GM18861 (cell line): ENCODE measurements at regions not wholly inside any gene's neighbourhood (a gene's known extent, or its start where the extent isn't known, plus 50 kb on each side); places are given as distances from the start of the nearest gene placed in this dataset.

ENCODE experiments used
- ATAC-seq: cut with Tn5 transposase; IDR thresholded peaks from one replicate; pipeline ENCODE4 v1.9.1; 2021; ENCODE audit not compliant: unreplicated experiment

DNA sequence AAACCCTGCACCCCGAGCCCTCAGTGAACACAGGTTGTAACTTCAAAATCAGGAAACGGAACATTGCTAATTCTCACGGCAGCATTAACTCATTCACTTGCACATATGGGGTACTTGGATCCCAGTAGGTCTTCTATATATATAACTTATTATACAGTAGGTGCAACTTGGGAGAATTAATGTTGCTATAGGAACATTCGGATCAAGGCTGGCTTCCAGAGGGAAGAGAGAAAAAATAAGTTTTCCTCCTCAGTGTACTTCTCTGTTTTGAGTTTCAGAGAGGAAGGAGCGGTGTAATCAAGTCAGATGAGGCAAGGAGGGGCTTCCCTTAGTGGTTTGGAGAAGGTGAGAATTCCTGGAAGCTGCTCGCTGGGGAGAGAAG lies 90.9 kb upstream of the ZNF507 start:
- ATAC-seq = no peak

DNA sequence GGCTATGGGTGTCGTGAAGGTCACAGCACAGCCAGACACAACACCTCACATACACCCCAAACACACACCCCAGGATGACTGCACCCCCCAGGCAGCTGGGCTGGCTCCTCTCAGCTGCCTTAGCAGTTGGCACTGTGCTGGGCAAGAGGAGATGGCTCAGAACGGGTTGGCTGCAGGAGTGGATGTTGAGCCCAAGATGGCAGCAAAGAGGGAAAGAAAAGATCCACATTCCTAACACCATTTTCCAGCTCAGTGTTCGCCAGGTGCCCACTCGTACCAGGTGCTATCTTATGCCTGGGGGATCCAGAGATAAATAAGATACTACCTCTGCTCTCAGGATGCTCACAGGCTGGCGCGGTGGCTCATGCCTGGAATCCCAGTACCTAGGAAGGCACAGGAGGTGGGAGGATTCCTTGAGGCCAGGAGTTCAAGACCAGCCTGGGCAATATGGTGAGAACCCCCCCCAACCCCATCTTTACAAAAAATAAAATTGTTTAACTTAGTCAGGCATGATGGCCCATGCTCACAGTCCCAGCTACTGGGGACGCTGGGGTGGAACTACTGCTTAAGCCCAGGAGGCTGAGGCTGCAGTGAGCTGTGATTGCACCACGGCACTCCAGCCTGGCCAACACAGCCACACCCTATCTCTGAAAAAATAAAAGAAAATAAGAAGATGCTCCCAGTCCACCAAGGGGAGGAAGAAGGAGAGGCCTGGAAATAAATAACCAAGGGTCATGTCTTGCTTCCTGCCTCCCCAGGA lies 89.7 kb upstream of the ZNF507 start:
- ATAC-seq = no peak

DNA sequence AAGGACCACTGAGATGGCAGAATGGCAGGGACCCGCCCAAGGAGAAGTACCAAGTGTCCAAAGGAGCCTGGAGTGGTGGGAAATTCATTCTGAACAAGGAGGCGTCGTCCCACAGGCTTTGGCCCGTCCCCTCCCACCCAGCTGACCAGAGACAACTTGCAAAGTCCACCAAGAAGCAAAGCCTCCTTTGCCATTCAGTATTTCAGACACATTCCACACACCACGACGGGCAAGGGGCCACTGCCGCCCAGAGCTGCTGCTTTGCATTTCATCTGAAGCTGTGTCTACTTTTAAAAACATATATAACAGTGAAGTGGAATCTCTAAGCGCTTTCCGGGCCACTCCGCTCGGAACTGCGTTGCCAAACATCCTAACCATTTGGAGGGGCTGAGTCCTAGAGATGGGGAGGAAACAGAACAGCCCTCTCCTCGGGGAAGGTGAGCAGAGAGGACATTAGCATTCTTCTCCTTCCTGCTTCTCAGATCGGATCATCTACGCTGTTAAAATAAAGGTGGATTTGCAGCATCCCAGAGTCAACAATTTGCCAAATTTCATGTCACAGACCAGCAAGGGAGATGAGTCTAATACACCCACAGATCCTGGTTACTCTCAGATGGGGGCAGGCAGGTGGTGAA lies 89.0 kb upstream of the ZNF507 start:
- no peak for ATAC-seq

DNA sequence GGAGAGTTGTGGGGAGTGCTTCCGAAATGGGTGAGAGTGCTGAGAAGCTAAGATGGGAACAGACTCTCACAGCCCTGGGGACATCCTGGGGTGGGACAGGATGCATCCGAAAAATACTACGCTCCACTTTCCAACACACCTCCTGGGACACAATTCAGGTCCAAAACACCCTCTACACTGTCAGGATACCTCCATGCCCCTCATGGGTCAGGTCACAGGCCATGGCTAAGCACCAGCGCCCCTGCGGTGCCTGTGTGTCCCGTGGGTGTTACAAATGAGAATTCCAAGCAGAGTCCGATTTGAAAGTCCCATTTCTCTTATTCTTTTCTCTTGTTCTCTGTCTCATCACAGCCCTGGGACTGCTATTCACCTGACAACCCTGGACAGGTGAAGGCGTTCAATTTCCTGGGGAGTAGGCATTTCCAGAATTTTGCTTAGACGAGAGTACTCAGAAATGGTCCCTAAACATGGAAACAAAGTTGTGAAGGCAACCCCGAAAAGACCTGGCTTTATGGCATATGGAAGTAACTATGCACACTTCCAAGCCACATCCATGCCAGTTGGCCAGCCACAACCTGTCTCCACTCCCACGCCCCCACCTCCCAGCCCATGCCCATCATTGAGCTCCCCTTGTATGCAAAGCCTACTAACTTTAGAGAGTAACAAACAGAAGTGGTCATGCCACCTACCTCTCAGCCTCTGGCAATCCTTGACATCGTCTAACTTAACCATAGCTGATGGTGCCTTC lies 87.9 kb upstream of the ZNF507 start:
- no peak for ATAC-seq

DNA sequence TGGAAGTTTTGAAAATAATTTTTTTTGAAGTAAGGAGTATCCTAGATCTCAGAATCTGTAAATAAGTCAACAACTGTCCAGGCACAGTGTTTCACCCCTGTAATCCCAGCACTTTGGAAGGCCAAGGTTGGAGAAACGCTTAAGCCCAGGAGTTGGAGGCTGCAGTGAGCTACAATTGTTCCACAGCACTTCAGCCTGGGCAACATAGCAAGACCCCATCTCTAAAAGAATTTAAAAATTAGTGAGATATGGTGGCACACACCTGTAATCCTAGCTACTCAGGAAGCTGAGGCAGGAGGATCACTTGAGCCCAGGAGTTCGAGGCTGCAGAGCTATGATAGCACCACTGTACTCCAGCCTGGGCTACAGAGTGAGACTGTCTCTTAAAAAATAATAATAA lies 87.2 kb upstream of the ZNF507 start:
- no peak for ATAC-seq

DNA sequence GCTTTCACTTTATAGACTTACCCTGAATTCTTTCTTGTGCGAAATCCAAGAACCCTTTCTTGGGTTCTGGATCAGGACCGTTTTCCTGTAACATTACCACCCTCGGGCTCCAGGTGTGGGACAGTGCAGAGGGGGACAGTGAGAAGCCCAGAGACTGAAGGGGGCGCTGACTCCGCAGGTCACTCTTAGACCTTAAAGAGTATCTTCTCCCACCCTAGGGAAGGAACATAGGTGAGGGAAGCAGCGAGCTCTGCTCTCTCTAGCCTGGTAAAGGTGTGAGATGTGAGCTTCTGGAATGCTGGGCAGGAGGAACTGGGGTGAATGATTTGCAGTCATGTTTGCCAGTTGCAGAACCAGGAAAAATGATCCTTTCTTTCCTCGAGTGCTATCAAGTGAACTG lies 80.8 kb upstream of the ZNF507 start:
- no peak for ATAC-seq

DNA sequence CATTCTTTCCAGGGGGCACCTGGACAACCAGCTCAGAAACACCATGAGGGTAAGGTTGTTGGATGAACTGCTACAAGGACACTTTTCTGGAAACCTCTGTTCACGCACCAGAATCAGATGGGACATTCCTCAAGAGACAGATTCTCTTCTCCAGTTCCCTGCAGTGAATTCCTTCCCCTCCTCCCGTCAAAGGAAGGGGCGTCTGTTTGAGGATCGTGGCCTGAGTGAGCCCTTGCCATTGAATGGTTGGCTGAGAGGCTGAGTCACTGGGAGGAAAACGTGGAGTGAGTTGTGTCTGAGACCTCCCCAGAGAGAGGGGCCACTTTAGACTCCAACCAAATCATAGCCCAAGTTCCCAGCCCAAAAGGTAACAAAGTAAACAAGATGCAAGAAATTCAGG lies 79.4 kb upstream of the ZNF507 start:
- ATAC-seq = no peak

DNA sequence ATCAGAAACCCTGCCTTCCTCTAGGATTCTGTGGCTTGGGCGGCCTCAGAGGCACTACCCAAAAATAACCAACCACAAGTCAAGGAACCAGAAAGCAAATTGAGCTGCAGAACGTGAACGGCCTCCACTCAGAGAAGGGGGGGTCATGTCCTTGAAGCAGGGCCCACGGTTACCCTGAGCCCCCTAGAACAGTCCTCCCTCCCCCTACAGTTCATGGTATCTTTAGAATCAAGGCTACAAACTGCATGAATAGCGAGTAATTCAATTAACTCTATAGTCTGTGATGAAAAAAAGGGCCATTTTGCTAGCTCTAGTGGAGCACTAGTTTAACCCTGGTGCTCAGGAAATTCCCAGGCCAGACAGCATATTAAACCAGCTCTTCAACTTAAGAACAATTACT lies 79.0 kb upstream of the ZNF507 start:
- no peak for ATAC-seq

DNA sequence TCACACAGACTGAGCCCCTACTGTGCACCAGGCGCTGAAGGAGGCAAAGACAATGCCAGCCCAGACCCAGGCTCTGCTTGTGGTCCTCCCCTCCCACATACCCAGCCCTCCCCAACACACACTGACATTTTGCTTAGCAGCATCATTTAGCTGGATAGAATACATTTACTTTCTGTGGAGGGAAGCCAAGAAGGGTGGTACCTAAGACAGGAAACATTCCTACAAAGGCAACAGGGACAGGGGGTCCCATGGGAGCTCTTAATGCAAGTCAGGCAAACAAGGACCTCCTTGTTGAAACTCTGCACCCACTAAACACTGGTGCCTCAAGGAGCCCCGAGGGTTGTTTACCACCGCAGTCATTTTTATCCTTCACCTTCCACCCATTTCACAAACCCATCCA lies 77.0 kb upstream of the ZNF507 start:
- ATAC-seq = no peak

DNA sequence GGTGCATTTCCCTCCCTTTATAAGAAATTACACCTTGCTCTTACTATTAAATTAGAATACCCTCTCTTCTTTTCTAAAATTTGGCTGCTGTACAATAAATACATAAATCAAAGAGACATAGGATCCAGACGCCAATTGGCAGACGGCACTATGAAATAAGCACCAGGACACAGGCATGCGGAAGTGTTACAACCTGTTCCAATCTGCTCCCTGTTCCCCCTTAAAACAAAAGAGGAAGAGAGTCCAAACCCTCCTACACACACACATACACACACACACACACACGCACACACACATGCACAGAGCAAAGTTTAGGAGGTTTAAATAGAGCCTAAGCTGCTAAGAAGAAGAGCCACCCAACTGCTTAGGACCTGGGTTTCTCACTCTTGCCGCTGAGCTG lies 75.6 kb upstream of the ZNF507 start:
- ATAC-seq = no peak

DNA sequence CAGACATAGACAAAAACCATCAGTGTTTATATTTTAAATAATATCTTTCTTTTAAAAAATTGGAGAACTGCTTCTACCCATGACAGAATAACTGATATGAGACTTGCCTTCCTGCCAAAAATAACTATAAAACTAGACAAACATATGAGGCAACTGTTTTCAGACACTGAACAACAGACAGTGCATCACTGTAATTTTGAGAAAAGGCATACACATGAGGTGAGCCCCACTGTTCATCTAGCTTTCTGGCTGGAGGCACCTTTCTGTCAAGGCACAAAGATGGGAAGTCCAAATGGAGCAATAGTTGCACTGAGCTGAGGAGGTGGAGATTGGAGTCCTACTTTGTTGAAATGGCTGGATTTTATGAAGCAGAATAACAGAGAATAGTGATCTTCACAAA lies 71.9 kb upstream of the ZNF507 start:
- ATAC-seq = no peak

DNA sequence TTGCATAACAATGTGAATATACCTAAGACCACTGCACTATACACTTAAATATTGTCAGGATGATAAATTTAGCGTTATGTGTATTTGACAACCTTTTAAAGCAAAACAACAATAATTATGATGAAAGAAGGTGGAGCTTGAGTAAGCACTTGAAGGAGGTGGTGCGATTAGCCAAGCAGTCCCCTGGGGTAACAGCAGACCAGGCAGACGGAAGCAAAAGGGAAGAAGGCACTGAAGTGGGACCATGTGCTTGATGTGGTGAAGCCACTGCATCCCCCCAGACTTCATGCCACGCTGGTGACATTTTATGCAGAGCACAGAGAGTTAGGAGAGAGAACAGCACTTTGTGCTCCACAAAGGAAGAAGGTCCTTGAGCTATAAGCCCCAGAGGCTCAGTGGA lies 58.3 kb upstream of the ZNF507 start:
- ATAC-seq = no peak

DNA sequence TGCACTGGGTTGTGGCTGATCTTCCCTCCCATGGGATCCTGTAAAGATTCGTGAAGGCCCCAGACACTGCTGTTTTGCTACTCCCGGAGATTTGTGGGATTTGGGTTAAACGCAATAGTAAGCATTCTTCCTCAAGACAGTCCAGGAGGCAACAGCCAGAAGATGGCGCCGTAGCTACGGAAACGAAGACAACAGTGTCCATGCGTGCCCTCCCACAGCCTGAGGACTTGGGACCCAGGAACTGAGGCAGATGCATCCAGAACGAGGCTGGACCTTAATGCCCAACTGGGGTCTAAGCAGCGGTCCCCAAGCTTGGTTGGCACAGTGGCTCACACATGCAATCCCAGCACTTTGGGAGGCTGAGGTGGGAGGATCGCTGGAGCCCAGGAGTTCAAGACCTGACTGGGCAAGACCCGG lies 57.6 kb upstream of the ZNF507 start:
- ATAC-seq = no peak

DNA sequence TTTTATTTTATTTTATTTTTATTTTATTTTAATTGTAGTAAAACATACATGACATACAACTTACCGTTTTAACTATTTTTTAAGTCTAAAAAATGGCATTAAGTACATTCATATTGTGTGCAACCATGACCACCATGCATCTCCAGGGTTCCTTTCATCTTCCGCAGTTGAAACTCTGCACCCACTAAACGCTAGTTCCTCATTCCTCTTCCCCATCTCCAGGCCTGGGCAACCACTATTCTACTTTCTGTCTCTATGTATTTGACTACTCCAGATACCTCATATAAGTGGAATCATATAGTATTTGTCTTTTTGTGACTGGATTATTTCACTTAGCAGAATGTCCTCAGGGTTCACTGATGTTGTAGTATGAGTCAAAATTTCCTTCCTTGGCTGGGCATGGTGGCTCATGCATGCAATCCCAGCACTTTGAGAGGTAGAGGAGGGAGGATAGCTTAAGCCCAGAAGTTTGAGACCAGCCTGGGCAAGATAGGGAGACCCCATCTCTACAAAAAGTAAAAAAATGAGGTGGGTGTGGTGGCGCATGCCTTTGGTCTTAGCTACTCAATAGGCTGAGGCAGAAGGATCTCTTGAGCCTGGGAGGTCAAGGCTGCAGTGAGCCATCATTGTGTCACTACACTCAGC lies 55.7 kb upstream of the ZNF507 start:
- no peak for ATAC-seq

DNA sequence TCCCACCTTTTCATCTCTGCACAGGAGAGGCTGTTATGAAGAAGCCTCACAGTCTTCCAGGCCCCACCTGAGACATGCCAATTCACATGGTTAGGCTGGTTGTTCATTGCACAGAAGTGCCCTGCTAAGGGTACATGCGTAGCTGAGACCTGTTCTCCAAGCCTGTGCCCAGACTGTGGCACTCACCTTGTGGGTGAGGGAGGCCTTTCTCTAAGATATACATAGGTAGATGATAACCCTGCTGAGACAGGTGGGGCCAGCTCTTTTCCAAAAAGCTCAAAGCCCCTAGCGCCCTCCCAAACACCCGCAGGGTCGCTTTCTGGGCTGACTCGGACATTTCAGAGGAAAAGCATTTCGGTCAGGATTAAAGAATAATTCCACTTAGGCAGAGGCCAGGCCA lies 53.5 kb upstream of the ZNF507 start:
- ATAC-seq = no peak

DNA sequence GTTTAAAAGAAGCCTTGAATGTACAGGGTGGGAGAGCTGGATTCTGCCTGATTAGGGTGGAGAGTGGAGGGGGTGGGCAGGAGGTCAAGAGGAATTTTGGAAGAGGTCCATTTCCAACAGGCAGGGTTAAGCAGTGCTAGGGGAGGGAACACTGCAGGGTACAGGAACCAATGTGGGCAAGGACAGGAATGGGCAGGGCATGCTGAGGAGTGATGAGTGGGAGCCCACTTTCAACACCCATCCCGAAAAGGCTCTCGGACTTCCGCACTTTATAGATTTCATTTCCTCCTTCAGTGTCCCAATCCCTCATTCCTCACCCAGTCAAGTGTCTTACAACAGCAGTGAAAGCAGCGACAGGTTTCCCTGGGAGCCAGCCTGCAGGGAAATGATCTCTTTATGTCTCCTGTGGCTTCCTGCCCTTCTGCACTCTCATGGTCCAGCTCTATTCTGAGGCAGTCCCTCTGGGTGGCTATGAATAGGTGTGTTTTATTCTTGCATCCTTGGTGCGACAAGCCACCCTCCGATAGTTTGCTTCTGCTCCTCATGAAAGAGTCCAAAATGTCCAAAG lies 50.5 kb upstream of the ZNF507 start:
- ATAC-seq = no peak
